Hepatocyte (in vitro differentiated cells): ENCODE measurements at regions not wholly inside any gene's neighbourhood (a gene's known extent, or its start where the extent isn't known, plus 50 kb on each side); places are given as distances from the start of the nearest gene placed in this dataset.

Source experiments
- DNase-seq: peaks from one replicate; pipeline ENCODE4 v3.0.0-alpha.2; 2016; ENCODE audit warnings: low spot score
- H2AFZ ChIP-seq: fragments of 200-600 bp; sonication (generic); 2 replicates; pipeline ENCODE4 v1.6.0; 2016; ENCODE audit warnings: antibody characterized with exemption, mild to moderate bottlenecking
- H3K27ac ChIP-seq: fragments of 200-600 bp; sonication (generic); 2 replicates; pipeline ENCODE4 v1.5.1; 2016; ENCODE audit warnings: mild to moderate bottlenecking
- H3K27me3 ChIP-seq: fragments of 200-600 bp; sonication (generic); 2 replicates; pipeline ENCODE4 v1.6.1; 2016
- H3K36me3 ChIP-seq: fragments of 200-600 bp; sonication (generic); replicated peaks from 2 replicates; pipeline ENCODE4 v1.5.1; 2016; ENCODE audit warnings: low read depth; ENCODE audit not compliant: insufficient read depth
- H3K4me1 ChIP-seq: fragments of 200-600 bp; sonication (generic); 2 replicates; pipeline ENCODE4 v1.5.1; 2016; ENCODE audit warnings: mild to moderate bottlenecking, moderate library complexity; ENCODE audit not compliant: insufficient read depth
- H3K4me2 ChIP-seq: fragments of 200-600 bp; sonication (generic); 2 replicates; pipeline ENCODE4 v1.6.0; 2016
- H3K4me3 ChIP-seq: fragments of 200-600 bp; sonication (generic); 2 replicates; pipeline ENCODE4 v1.5.1; 2016; ENCODE audit warnings: mild to moderate bottlenecking
- H3K79me2 ChIP-seq: fragments of 200-600 bp; sonication (generic); 2 replicates; pipeline ENCODE4 v1.6.0; 2017; ENCODE audit warnings: mild to moderate bottlenecking
- H3K9me2 ChIP-seq: fragments of 200-600 bp; sonication (generic); replicated peaks from 2 replicates; pipeline ENCODE4 v1.6.0; 2017; ENCODE audit warnings: mild to moderate bottlenecking; ENCODE audit not compliant: insufficient read depth
- H3K9me3 ChIP-seq: fragments of 200-600 bp; sonication (generic); 2 replicates; pipeline ENCODE4 v1.5.1; 2016; ENCODE audit warnings: low read depth, mild to moderate bottlenecking
- H4K20me1 ChIP-seq: fragments of 200-600 bp; sonication (generic); 2 replicates; pipeline ENCODE4 v1.6.0; 2016; ENCODE audit warnings: mild to moderate bottlenecking; ENCODE audit not compliant: insufficient read depth, poor library complexity, severe bottlenecking
- EZH2 ChIP-seq: fragments of 200-600 bp; sonication (generic); IDR thresholded peaks from 2 replicates; pipeline ENCODE4 v1.6.1; 2016; ENCODE audit warnings: antibody characterized with exemption, mild to moderate bottlenecking, borderline replicate concordance
- EZH2phosphoT487 ChIP-seq: fragments of 200-600 bp; sonication (generic); IDR thresholded peaks from one replicate; pipeline ENCODE4 v1.6.1; 2018; ENCODE audit warnings: antibody characterized with exemption, mild to moderate bottlenecking, low read depth, moderate library complexity; ENCODE audit not compliant: unreplicated experiment, severe bottlenecking
- WGBS: methylation state at CpG from one replicate; pipeline ENCODE4 v1.1.6; 2016; ENCODE audit warnings: low lambda C conversion rate; ENCODE audit errors: missing lambda C conversion rate; 5-methylcytosine and 5-hydroxymethylcytosine counted together
- TF ChIP-seq, protein P1 (sequence below): fragments of 200-600 bp; sonication (generic); IDR thresholded peaks from 2 replicates; pipeline ENCODE4 v1.5.1; 2016; ENCODE audit warnings: antibody characterized with exemption, mild to moderate bottlenecking; ENCODE audit not compliant: poor library complexity

DNA sequence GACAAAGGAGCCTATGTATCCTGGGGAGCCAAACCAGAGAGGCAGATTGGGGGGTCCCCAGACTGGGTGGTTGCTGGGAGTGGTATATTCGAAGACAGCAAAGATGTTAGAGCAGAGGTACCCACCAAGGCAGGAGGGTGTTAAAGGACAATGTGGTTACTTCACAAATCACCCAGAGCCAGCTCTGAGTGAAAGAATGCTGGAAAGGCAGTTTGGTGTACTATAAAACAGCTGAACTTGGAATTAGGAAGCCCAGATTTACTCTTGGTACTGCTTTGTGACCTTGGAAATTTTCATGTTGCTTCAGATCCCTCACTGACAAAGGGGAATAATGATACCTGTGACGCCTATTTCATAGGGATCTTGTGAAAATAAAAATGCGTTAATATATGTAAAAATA lies 121.6 kb downstream of the CD164 start:
- Histone ChIP-seq H4K20me1 (no peaks in the 10 kb centered on the region), H3K9me3 (no peaks in the 10 kb centered on the region), H3K27ac (no peak overlapping the region), H3K4me3 (no peak overlapping the region), H3K27me3 (no peaks in the 10 kb centered on the region), H3K4me1 (peaks cover 12% of the 10 kb centered on the region), H3K36me3 (no peaks in the 10 kb centered on the region), H3K79me2 (no peaks in the 10 kb centered on the region), H3K4me2 (no peak overlapping the region), H2AFZ (no peak overlapping the region), H3K9me2 (no peaks in the 10 kb centered on the region)
- WGBS = 96% methylated on average over 3 of the region's 3 CpGs
- TF ChIP-seq EZH2 = no peak
- no peak for TF ChIP-seq EZH2phosphoT487
- TF ChIP-seq, protein P1, sequence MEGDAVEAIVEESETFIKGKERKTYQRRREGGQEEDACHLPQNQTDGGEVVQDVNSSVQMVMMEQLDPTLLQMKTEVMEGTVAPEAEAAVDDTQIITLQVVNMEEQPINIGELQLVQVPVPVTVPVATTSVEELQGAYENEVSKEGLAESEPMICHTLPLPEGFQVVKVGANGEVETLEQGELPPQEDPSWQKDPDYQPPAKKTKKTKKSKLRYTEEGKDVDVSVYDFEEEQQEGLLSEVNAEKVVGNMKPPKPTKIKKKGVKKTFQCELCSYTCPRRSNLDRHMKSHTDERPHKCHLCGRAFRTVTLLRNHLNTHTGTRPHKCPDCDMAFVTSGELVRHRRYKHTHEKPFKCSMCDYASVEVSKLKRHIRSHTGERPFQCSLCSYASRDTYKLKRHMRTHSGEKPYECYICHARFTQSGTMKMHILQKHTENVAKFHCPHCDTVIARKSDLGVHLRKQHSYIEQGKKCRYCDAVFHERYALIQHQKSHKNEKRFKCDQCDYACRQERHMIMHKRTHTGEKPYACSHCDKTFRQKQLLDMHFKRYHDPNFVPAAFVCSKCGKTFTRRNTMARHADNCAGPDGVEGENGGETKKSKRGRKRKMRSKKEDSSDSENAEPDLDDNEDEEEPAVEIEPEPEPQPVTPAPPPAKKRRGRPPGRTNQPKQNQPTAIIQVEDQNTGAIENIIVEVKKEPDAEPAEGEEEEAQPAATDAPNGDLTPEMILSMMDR = no peak
- no peak for DNase-seq

DNA sequence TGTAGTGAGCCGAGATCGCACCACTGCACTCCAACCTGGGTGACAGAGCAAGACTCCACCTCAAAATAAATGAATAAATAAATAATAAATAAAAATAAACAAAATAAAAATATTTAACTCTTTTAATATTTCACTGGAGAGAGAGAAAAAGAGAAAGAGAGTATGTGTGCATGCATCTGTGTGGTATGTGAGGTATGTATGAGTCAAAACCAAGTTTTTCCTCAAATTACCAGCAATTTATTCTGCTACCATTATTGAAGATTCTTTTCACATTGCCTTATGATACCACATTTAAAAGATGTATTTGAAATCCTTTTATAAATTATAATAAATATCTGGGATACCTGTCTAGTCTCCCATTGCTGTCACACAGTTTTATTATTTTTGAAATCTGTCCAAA lies 122.1 kb downstream of the CD164 start:
- H3K79me2 ChIP-seq = no peaks in the 10 kb centered on the region
- no peak overlapping the region for H2AFZ ChIP-seq
- H3K4me3 ChIP-seq = no peak overlapping the region
- no peak overlapping the region for H3K4me2 ChIP-seq
- no peaks in the 10 kb centered on the region for H4K20me1 ChIP-seq
- 97% methylated on average over 2 of the region's 2 CpGs for WGBS
- no peaks in the 10 kb centered on the region for H3K9me3 ChIP-seq
- no peaks in the 10 kb centered on the region for H3K36me3 ChIP-seq
- H3K9me2 ChIP-seq = no peaks in the 10 kb centered on the region
- H3K4me1 ChIP-seq = peaks cover 16% of the 10 kb centered on the region
- TF ChIP-seq, protein P1 = no peak
- TF ChIP-seq EZH2 (no peak), EZH2phosphoT487 (no peak)
- no peaks in the 10 kb centered on the region for H3K27me3 ChIP-seq
- no peak overlapping the region for H3K27ac ChIP-seq
- DNase-seq = no peak

DNA sequence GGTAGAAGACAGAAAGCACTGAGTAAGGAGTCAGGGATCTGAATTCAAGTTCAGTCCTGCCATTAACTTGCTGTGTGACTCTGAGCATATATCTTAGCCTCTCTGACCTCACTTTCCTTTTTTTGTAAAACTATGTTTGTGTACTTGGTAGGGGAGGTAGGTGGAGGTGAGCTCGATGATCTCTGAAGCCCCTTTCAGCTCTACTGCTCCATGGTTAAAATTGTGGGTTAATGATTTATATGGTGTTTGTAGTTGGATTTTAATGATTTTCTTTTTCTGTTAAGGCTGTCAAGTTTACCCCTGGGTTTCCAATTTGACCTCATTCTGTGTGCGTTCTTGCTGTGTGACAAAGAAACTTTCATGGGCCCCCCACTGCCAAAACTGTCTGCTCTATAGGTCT lies 124.1 kb downstream of the CD164 start:
- no peaks in the 10 kb centered on the region for H3K27me3 ChIP-seq
- WGBS = 65% methylated on average over 2 of the region's 2 CpGs
- no peaks in the 10 kb centered on the region for H3K9me2 ChIP-seq
- H3K27ac ChIP-seq = no peak overlapping the region
- DNase-seq = no peak
- H3K36me3 ChIP-seq = no peaks in the 10 kb centered on the region
- H3K79me2 ChIP-seq = no peaks in the 10 kb centered on the region
- no peak overlapping the region for H2AFZ ChIP-seq
- H3K4me1 ChIP-seq = peaks cover 16% of the 10 kb centered on the region
- H3K4me3 ChIP-seq = no peak overlapping the region
- no peaks in the 10 kb centered on the region for H3K9me3 ChIP-seq
- H4K20me1 ChIP-seq = no peaks in the 10 kb centered on the region
- TF ChIP-seq EZH2phosphoT487 = no peak
- TF ChIP-seq EZH2 = no peak
- TF ChIP-seq, protein P1 = no peak
- no peak overlapping the region for H3K4me2 ChIP-seq

DNA sequence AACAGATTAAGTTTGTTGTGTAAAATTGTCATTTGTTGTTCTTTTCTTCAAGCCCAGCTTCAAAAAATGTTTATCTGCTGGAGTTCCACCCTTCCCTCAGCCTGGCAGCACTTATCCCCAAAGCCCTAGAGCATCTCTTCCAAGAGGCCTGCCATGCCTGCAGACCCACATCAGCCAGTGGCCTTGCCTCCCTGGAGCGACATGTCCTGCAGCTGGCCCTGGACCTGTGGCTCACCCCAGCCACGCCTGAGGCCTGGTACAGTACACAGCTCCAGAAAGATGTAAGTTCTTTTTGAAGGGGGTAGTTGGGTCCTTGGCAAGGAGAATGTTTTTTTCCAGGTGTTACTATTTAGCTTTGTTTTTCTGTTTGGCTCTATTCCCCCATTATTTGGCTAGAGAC lies 124.8 kb downstream of the CD164 start:
- no peaks in the 10 kb centered on the region for H3K9me2 ChIP-seq
- no peak for DNase-seq
- H3K4me3 ChIP-seq = no peak overlapping the region
- no peaks in the 10 kb centered on the region for H3K36me3 ChIP-seq
- peaks cover 16% of the 10 kb centered on the region for H3K4me1 ChIP-seq
- H3K4me2 ChIP-seq = no peak overlapping the region
- H3K9me3 ChIP-seq = no peaks in the 10 kb centered on the region
- H2AFZ ChIP-seq = no peak overlapping the region
- no peaks in the 10 kb centered on the region for H3K27me3 ChIP-seq
- no peak overlapping the region for H3K27ac ChIP-seq
- no peaks in the 10 kb centered on the region for H4K20me1 ChIP-seq
- TF ChIP-seq EZH2phosphoT487 (no peak), EZH2 (no peak)
- TF ChIP-seq, protein P1 = no peak
- WGBS = 90% methylated on average over 2 of the region's 2 CpGs
- no peaks in the 10 kb centered on the region for H3K79me2 ChIP-seq
